RKO (cell line): ENCODE measurements at regions not wholly inside any gene's neighbourhood (a gene's known extent, or its start where the extent isn't known, plus 50 kb on each side); places are given as distances from the start of the nearest gene placed in this dataset.

ENCODE experiments used
- DNase-seq: peaks from one replicate; pipeline ENCODE4 v3.0.0-alpha.2; 2016; ENCODE audit warnings: low spot score

GRCh38 chr1:103160281-103160680 lies 52.0 kb upstream of the COL11A1 start:
- no peak for DNase-seq
